ENCODE measurements at regions not wholly inside any gene's neighbourhood (a gene's known extent, or its start where the extent isn't known, plus 50 kb on each side); places are given as distances from the start of the nearest gene placed in this dataset.

DNA sequence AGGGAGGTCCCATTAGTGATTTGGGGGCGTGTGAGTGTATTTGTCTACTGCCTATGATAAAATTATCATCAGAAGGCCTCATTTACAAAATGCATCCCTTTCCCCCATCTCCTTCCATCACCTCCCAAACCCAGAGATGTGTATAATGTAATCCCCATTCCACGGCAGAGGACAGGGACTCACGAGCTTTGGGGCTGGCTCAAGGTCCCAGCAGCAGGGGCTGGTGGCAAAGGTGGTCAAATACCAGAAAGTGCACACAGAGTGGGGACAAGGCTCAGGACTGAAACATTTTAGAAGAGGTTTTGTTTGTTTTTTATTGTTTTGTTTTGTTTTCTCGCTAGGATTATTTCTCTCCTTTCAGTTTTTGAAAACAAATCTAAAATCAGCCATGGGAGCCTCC is 68.5 kb upstream of the TOP1 start:
- in situ Hi-C loops (cut with HindIII; ENCODE audit: extremely low pct_ligation_motif_present, low pct_unique_long_range_greater_than_20kb) (no loop called here), intact Hi-C loops (cut with micrococcal nuclease; ENCODE audit: unreplicated experiment) (loop anchor here (5.0 kb wide), 1 partner anchor 798 kb away; no protein-coding TSS in a partner anchor)
- no peak overlapping the region for H3K27ac ChIP-seq (ENCODE audit: extremely low read length, insufficient read depth, low read length)
- no peaks in the 10 kb centered on the region for H3K9me3 ChIP-seq (ENCODE audit: low read length)
- ChIA-PET CTCF (ENCODE audit: low intra/inter-chr PET ratio, low total read pairs) (no interaction called here), POLR2A (no interaction called here)
- 0 out of 5 replicates have a peak, but pooled peaks cover 0 to 5% of the 10 kb centered on the region in 2 experiments for H3K27me3 ChIP-seq (ENCODE audit: control insufficient read depth in 1 of 2, insufficient read depth in 2 of 2, low read length in 2 of 2)
- TF ChIP-seq, protein P1, sequence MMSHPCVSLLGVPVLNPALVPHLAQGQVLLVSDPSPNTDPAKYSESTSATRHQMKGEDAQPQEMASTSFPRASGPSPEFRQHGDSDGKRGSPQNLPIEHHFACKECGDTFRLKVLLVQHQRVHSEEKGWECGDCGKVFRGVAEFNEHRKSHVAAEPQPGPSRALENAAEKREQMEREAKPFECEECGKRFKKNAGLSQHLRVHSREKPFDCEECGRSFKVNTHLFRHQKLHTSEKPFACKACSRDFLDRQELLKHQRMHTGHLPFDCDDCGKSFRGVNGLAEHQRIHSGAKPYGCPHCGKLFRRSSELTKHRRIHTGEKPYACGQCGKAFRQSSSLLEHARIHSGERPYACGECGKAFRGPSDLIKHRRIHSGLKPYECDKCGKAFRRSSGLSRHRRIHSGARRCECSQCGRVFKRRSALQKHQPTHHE (CRISPR knock-in tag; IDR thresholded peaks at IDR 0.05; ENCODE audit: borderline replicate concordance): no peak
- BruUV-seq (replicated peaks): no TSS peak
- ATAC-seq (no peak), DNase-seq (ENCODE audit: low spot score) (no peak), FAIRE-seq (no peak)
- H3K4me1 ChIP-seq (ENCODE audit: insufficient read depth, low read length): peaks cover 8% of the 10 kb centered on the region
- no peaks in the 10 kb centered on the region for H3K79me2 ChIP-seq (ENCODE audit: insufficient read depth, low read length)
- H3K36me3 ChIP-seq (replicated peaks in 1 of 2; ENCODE audit: control insufficient read depth in 1 of 2, insufficient read depth in 2 of 2, low read length in 2 of 2): no peaks in the 10 kb centered on the region
- no peaks in the 10 kb centered on the region for H4K20me1 ChIP-seq (ENCODE audit: insufficient read depth, low read length)
- H3K4me3 ChIP-seq (replicated peaks in 1 of 3; ENCODE audit: insufficient read depth in 1 of 3, low read depth in 2 of 3, low read length in 3 of 3): no peak overlapping the region
- H3K9ac ChIP-seq (ENCODE audit: insufficient read depth, low read depth, low read length): no peak overlapping the region
- no peak overlapping the region for H3K4me2 ChIP-seq (ENCODE audit: low read depth, low read length)
- H2AFZ ChIP-seq (ENCODE audit: low read length): no peak overlapping the region
- 2% methylated on average over 4 of the region's 4 CpGs for WGBS (ENCODE audit: low lambda C conversion rate)

DNA sequence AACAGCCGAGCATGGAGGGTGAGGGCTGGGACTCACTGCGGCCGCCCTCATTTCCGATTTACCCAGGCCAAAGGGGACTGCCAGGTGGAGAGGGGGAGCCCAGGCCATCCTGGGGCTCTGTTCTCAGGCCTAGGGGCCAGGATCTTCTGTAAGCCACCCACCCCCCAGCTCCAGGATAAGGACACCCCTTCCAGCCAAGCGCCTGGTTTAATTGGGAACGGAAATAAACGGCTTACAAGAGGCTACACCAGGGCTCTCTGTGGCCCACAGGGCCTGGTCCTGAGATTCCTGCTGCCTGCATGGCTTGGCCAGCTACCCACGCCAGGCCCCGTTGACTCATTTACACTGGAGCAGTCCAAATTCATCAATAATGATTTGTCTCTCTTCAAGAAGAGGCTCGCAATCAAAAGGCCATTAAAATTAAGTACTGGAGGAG is 68.1 kb upstream of the TOP1 start:
- BruUV-seq (replicated peaks): no TSS peak
- H3K4me1 ChIP-seq (ENCODE audit: insufficient read depth, low read length): peaks cover 8% of the 10 kb centered on the region
- intact Hi-C loops (cut with micrococcal nuclease; ENCODE audit: unreplicated experiment): loop anchor here (5.0 kb wide), 1 partner anchor 798 kb away; no protein-coding TSS in a partner anchor
- no peaks in the 10 kb centered on the region for H4K20me1 ChIP-seq (ENCODE audit: insufficient read depth, low read length)
- no peaks in the 10 kb centered on the region for H3K9me3 ChIP-seq (ENCODE audit: low read length)
- ATAC-seq (no peak), DNase-seq (ENCODE audit: low spot score) (no peak), FAIRE-seq (no peak)
- no peak overlapping the region for H3K4me3 ChIP-seq (replicated peaks in 1 of 3; ENCODE audit: insufficient read depth in 1 of 3, low read depth in 2 of 3, low read length in 3 of 3)
- ChIA-PET CTCF (ENCODE audit: low intra/inter-chr PET ratio, low total read pairs) (no interaction called here), POLR2A (no interaction called here)
- H3K36me3 ChIP-seq (replicated peaks in 1 of 2; ENCODE audit: control insufficient read depth in 1 of 2, insufficient read depth in 2 of 2, low read length in 2 of 2): no peaks in the 10 kb centered on the region
- H3K79me2 ChIP-seq (ENCODE audit: insufficient read depth, low read length): no peaks in the 10 kb centered on the region
- WGBS (ENCODE audit: low lambda C conversion rate): 60% methylated on average over 10 of the region's 10 CpGs
- peaks cover 0 to 5% of the 10 kb centered on the region in 2 experiments; a peak in 1 of 5 replicates for H3K27me3 ChIP-seq (ENCODE audit: control insufficient read depth in 1 of 2, insufficient read depth in 2 of 2, low read length in 2 of 2)
- no peak overlapping the region for H2AFZ ChIP-seq (ENCODE audit: low read length)
- no peak overlapping the region for H3K27ac ChIP-seq (ENCODE audit: extremely low read length, insufficient read depth, low read length)
- H3K4me2 ChIP-seq (ENCODE audit: low read depth, low read length): no peak overlapping the region
- in situ Hi-C loops (cut with HindIII; ENCODE audit: extremely low pct_ligation_motif_present, low pct_unique_long_range_greater_than_20kb): no loop called here
- H3K9ac ChIP-seq (ENCODE audit: insufficient read depth, low read depth, low read length): no peak overlapping the region
- no peak for TF ChIP-seq ZNF768 (CRISPR knock-in tag; IDR thresholded peaks at IDR 0.05)
- no peak for TF ChIP-seq KDM5A (IDR thresholded peaks at IDR 0.05; ENCODE audit: borderline replicate concordance, low read length)
- no peak for TF ChIP-seq KAT2B (IDR thresholded peaks at IDR 0.05; ENCODE audit: borderline replicate concordance, low read depth, low read length)
- TF ChIP-seq RBFOX2 (IDR thresholded peaks at IDR 0.05; ENCODE audit: low read depth, low read length): no peak
- TF ChIP-seq, protein P2, sequence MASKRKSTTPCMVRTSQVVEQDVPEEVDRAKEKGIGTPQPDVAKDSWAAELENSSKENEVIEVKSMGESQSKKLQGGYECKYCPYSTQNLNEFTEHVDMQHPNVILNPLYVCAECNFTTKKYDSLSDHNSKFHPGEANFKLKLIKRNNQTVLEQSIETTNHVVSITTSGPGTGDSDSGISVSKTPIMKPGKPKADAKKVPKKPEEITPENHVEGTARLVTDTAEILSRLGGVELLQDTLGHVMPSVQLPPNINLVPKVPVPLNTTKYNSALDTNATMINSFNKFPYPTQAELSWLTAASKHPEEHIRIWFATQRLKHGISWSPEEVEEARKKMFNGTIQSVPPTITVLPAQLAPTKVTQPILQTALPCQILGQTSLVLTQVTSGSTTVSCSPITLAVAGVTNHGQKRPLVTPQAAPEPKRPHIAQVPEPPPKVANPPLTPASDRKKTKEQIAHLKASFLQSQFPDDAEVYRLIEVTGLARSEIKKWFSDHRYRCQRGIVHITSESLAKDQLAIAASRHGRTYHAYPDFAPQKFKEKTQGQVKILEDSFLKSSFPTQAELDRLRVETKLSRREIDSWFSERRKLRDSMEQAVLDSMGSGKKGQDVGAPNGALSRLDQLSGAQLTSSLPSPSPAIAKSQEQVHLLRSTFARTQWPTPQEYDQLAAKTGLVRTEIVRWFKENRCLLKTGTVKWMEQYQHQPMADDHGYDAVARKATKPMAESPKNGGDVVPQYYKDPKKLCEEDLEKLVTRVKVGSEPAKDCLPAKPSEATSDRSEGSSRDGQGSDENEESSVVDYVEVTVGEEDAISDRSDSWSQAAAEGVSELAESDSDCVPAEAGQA (IDR thresholded peaks at IDR 0.05; ENCODE audit: low read depth): no peak
- TF ChIP-seq, protein P2 (CRISPR knock-in tag; IDR thresholded peaks at IDR 0.05; ENCODE audit: borderline replicate concordance): no peak
- TF ChIP-seq POGZ (CRISPR knock-in tag; IDR thresholded peaks at IDR 0.05): no peak
- TF ChIP-seq SNAI1 (CRISPR knock-in tag; IDR thresholded peaks at IDR 0.05; ENCODE audit: borderline replicate concordance): no peak
- no peak for TF ChIP-seq ZNF530 (CRISPR knock-in tag; IDR thresholded peaks at IDR 0.05; ENCODE audit: low read depth)
- no peak for TF ChIP-seq NFKB2 (CRISPR knock-in tag; IDR thresholded peaks at IDR 0.05; ENCODE audit: borderline replicate concordance)
- TF ChIP-seq DR1 (CRISPR knock-in tag; IDR thresholded peaks at IDR 0.05): no peak
- TF ChIP-seq HDAC6 (IDR thresholded peaks at IDR 0.05; ENCODE audit: low read depth, low read length): no peak
